ENCODE measurements at regions not wholly inside any gene's neighbourhood (a gene's known extent, or its start where the extent isn't known, plus 50 kb on each side); places are given as distances from the start of the nearest gene placed in this dataset.

DNA sequence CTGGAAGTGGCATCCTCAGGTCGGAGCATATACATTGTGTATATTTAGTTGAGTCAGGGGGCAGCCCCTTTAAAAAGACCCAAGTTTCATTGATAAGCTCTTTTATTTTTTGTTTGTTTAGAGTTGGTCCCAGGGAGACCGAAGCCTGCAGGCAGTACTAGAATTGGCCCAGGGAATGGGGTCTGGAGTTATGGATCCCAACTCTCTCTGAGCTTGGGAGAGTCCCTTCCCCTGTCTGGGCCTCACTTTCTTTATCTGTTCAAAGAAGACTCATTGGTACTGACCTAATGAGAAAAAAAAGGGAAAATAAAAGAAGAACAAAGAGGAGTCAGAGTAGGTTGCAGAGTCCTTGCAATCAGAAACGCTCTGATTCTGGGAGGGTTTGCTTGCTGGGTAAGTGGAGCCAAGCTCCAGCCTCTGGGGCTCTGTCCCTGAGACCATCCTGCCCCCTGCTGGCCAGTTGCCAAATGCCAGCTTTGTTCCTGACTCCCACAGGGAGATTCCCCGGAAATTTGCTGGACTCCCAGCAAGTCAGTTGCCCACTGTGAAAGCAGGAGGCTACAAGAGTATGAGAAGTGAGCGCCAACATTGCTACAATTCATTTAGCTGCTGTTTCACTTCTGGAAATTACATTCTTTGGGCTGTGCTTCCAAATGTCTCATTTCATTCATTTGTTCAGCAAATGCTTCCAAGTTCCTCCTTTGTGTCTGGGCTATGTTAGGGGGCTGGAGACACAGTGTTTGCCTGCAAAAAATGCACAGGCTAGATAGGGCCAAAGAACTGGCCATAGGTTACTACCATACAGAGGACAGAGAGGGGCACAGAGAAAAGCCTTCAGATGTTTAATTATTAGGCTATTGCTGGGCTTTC, 156.2 kb downstream of the MELK start:
- DNase-seq, result peak; percentile 40
- Mint-ChIP-seq H3K27me3 (no peaks in the 10 kb centered on the region), H3K36me3 (no peaks in the 10 kb centered on the region), H3K9me3 (no peaks in the 10 kb centered on the region), H3K4me3 (no peak overlapping the region), H3K4me1 (peaks cover 10 to 31% of the 10 kb centered on the region in 2 donors), H3K27ac (no peak overlapping the region)
- peak; percentile 79 for ATAC-seq (replicated peaks)

DNA sequence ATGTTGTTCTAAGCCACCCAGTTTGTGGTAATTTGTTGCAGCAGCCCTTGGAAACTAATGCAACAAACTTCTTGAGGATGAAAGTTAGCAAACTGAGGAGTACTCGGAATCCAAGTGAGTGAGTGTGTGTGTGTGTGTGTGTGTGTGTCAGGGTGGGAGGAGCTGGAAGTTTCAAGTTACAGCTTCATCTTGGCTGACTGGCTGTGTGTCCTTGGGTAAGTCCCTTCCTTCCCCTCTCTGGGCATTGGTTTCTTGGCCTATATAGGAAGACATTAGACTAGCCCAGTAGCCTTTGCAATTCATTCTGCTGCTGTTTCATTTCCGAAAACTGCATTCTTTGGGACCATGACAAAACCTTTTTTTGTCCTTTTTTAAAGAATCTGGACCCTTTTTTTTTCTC, 157.2 kb downstream of the MELK start:
- Mint-ChIP-seq H3K4me1 (peaks cover 10 to 22% of the 10 kb centered on the region in 2 donors), H3K4me3 (no peak overlapping the region), H3K9me3 (no peaks in the 10 kb centered on the region), H3K27me3 (no peaks in the 10 kb centered on the region), H3K27ac (no peak overlapping the region), H3K36me3 (no peaks in the 10 kb centered on the region)
- DNase-seq, result no peak
- no peak for ATAC-seq (replicated peaks)

DNA sequence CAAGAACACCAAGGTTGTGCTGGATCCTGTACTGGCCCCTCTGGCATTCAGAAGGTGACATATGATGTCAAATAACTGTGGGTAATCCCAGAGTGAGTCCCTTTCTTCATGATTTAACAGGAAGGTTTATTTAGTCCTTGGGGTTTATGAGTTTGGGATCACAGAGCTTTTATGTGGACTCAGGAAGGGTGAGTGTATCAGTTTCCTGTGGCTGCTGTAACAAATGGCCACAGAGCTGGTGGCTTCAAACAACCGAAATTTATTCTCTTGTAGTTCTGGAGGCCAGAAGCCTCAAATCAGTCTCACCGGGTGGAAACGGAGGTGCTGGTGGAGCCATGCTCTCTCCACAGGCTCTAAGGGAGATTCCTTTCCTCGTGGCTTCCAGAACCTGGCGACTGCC, 157.7 kb downstream of the MELK start:
- H3K36me3 Mint-ChIP-seq, result no peaks in the 10 kb centered on the region
- H3K27ac Mint-ChIP-seq, result no peak overlapping the region
- no peaks in the 10 kb centered on the region for H3K27me3 Mint-ChIP-seq
- no peaks in the 10 kb centered on the region for H3K9me3 Mint-ChIP-seq
- DNase-seq (no peak), ATAC-seq (replicated peaks) (no peak)
- H3K4me1 Mint-ChIP-seq, result peaks cover 10 to 22% of the 10 kb centered on the region in 2 donors
- H3K4me3 Mint-ChIP-seq, result no peak overlapping the region

GRCh38 chr9:36731068-36731956, 158.6 kb downstream of the MELK start:
- DNase-seq (no peak), ATAC-seq (replicated peaks) (peak; percentile 68 to 72)
- Mint-ChIP-seq H3K4me1 (peaks cover 10 to 22% of the 10 kb centered on the region in 2 donors), H3K9me3 (no peaks in the 10 kb centered on the region), H3K36me3 (no peaks in the 10 kb centered on the region), H3K4me3 (peak overlapping the region in 1 of 2 donors; percentile 32), H3K27ac (peak overlapping the region; percentile 80), H3K27me3 (peaks cover 0 to 4% of the 10 kb centered on the region in 2 donors)

GRCh38 chr9:36734737-36735136, 162.0 kb downstream of the MELK start:
- Mint-ChIP-seq H3K9me3 (no peaks in the 10 kb centered on the region), H3K36me3 (no peaks in the 10 kb centered on the region), H3K4me3 (no peak overlapping the region), H3K27ac (no peak overlapping the region), H3K27me3 (peaks cover 11 to 20% of the 10 kb centered on the region in 2 donors), H3K4me1 (peaks cover 8 to 15% of the 10 kb centered on the region in 2 donors)
- ATAC-seq (replicated peaks), result no peak
- no peak for DNase-seq

- Mint-ChIP-seq H3K4me1 (peaks cover 8 to 13% of the 10 kb centered on the region in 2 donors), H3K27me3 (peaks cover 30 to 37% of the 10 kb centered on the region in 2 donors), H3K4me3 (no peak overlapping the region), H3K27ac (no peak overlapping the region), H3K36me3 (peaks cover 0 to 2% of the 10 kb centered on the region in 2 donors), H3K9me3 (no peaks in the 10 kb centered on the region)
- no peak for ATAC-seq (replicated peaks)
- DNase-seq, result no peak
These were observed 164.0 kb downstream of the MELK start for GRCh38 chr9:36736648-36737047.

DNA sequence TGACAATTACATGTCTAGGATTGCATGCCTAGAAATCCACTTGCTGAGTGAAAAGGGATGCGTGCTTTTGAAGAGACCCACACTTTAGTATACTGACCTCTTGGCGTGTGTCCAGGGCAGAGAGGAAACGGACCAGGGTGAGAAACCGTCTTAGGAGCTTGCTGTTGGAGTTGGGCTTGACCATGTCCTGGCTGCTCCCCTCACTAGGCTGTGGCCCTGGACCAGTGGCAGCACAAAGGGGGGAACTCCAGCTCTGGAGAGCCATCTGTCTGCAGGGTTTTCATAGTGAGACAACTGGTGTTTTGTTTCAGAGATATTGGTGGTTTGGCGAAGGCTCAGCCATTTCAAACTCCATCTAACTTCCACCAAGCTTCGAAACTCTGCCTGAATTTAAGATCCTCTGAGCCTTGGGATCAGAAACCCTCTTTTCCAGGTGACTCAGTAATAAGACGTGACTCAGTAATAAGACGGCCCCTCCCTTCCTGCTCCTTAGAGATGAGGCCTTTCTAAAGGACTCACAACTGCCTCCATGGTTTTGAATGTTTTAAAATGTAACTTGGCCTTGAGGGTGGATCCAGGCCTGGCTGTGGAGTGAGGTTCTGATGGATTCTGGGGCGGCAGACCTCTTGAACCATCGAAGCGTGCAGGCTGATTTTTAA, 165.8 kb downstream of the MELK start:
- peaks cover 5 to 10% of the 10 kb centered on the region in 2 donors for H3K4me1 Mint-ChIP-seq
- H3K27me3 Mint-ChIP-seq, result peaks cover 40 to 54% of the 10 kb centered on the region in 2 donors

DNA sequence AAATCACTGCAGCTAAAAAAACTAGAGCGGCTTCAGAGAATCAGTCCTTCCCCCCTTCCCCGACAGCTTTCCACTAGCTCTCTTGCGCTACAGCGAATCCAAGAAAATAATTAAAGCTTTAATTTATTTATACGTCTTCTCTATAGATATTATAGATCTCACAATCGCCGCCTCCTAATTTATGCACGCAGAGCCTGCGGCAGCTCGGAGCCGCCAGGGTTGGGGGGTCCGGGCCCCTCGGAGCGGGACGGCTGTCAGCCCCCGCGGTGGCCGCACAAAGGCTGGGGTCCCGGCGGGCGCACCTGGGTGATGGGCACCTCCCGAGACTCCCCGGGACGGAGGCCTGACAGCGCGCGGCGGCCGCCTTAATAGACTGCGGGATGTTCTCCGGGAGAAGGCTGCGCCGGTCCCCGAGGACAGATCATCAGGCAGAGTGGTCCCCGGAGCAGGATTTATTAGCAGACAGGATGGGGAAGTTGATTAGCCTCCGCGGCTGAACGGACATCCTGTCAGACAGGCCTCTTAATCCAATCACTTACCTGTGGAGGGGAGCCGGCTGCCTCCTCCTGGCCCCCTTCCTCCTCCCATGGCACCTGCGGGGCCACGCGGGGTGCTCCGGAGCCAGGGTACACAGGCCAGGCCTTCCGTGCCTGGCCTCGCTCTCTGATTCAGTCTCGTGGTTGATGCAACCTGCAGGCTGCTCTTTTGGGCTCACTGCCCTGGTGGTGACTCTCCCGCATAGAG, 166.8 kb downstream of the MELK start:
- peak; percentile 64 to 71 for ATAC-seq (replicated peaks)
- H3K36me3 Mint-ChIP-seq, result peaks cover 0 to 2% of the 10 kb centered on the region in 2 donors

More for the DNA sequence above, 165.8 kb downstream of the MELK start:
- peaks cover 0 to 2% of the 10 kb centered on the region in 2 donors for H3K36me3 Mint-ChIP-seq
- no peak for ATAC-seq (replicated peaks)
- H3K9me3 Mint-ChIP-seq, result no peaks in the 10 kb centered on the region
- H3K4me3 Mint-ChIP-seq, result no peak overlapping the region
- DNase-seq, result no peak
- no peak overlapping the region for H3K27ac Mint-ChIP-seq

GRCh38 chr9:36742264-36742663, 169.6 kb downstream of the MELK start:
- no peak overlapping the region for H3K27ac Mint-ChIP-seq
- H3K4me3 Mint-ChIP-seq, result no peak overlapping the region
- no peaks in the 10 kb centered on the region for H3K9me3 Mint-ChIP-seq
- H3K27me3 Mint-ChIP-seq, result peaks cover 59 to 78% of the 10 kb centered on the region in 2 donors
- peaks cover 5 to 10% of the 10 kb centered on the region in 2 donors for H3K4me1 Mint-ChIP-seq
- no peak for DNase-seq
- no peak for ATAC-seq (replicated peaks)
- H3K36me3 Mint-ChIP-seq, result peaks cover 0 to 2% of the 10 kb centered on the region in 2 donors

More for the DNA sequence above, 166.8 kb downstream of the MELK start:
- Mint-ChIP-seq H3K4me1 (peaks cover 5 to 10% of the 10 kb centered on the region in 2 donors), H3K27me3 (peaks cover 40 to 59% of the 10 kb centered on the region in 2 donors), H3K9me3 (no peaks in the 10 kb centered on the region), H3K27ac (no peak overlapping the region), H3K4me3 (peak overlapping the region; percentile 60 to 79)
- DNase-seq, result no peak

- no peak overlapping the region for H3K4me3 Mint-ChIP-seq
- peaks cover 0 to 4% of the 10 kb centered on the region in 2 donors for H3K36me3 Mint-ChIP-seq
- peaks cover 13 to 18% of the 10 kb centered on the region in 2 donors for H3K4me1 Mint-ChIP-seq
- H3K9me3 Mint-ChIP-seq, result peaks cover 0 to 6% of the 10 kb centered on the region in 2 donors
- no peak overlapping the region for H3K27ac Mint-ChIP-seq
- DNase-seq (no peak), ATAC-seq (replicated peaks) (no peak)
- peaks cover 65 to 86% of the 10 kb centered on the region in 2 donors for H3K27me3 Mint-ChIP-seq
These were observed 172.0 kb downstream of the MELK start for GRCh38 chr9:36744678-36745077.

DNA sequence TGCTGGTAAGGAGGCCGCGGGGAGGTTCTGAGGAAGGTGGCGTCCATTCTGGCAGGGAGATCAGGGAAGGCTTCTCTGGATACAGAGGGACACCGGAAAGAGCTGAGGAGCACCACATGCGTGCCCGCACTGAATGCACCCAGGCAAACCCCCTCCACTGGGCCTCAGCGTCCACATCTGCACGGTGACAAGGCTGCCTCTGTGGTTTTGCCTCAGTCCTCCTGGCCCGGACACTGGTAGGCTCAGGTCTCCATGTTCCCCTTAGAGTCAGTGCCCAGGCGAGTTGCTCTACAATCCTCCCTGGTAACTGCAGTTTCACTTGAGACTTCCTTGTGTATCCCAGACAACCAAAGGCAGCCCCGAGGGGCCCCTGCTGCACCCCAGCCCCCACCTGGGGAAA, 173.3 kb downstream of the MELK start:
- H3K27ac Mint-ChIP-seq, result no peak overlapping the region
- no peak for DNase-seq
- H3K4me1 Mint-ChIP-seq, result peaks cover 8 to 13% of the 10 kb centered on the region in 2 donors
- H3K27me3 Mint-ChIP-seq, result peaks cover 63 to 80% of the 10 kb centered on the region in 2 donors
- H3K4me3 Mint-ChIP-seq, result no peak overlapping the region
- no peak for ATAC-seq (replicated peaks)
- peaks cover 0 to 2% of the 10 kb centered on the region in 2 donors for H3K36me3 Mint-ChIP-seq
- H3K9me3 Mint-ChIP-seq, result peaks cover 0 to 6% of the 10 kb centered on the region in 2 donors

GRCh38 chr9:36746415-36746814, 173.7 kb downstream of the MELK start:
- ATAC-seq (replicated peaks), result no peak
- Mint-ChIP-seq H3K27ac (no peak overlapping the region), H3K27me3 (peaks cover 59 to 80% of the 10 kb centered on the region in 2 donors), H3K4me1 (peaks cover 8 to 13% of the 10 kb centered on the region in 2 donors), H3K4me3 (no peak overlapping the region), H3K9me3 (peaks cover 0 to 6% of the 10 kb centered on the region in 2 donors), H3K36me3 (peaks cover 0 to 2% of the 10 kb centered on the region in 2 donors)
- no peak for DNase-seq

- peaks cover 0 to 6% of the 10 kb centered on the region in 2 donors for H3K9me3 Mint-ChIP-seq
- peaks cover 54 to 80% of the 10 kb centered on the region in 2 donors for H3K27me3 Mint-ChIP-seq
These were observed 175.7 kb downstream of the MELK start for GRCh38 chr9:36748322-36748899.

More at GRCh38 chr9:36748322-36748899, 175.7 kb downstream of the MELK start:
- Mint-ChIP-seq H3K4me1 (peaks cover 8 to 13% of the 10 kb centered on the region in 2 donors), H3K36me3 (peaks cover 0 to 2% of the 10 kb centered on the region in 2 donors), H3K27ac (no peak overlapping the region), H3K4me3 (no peak overlapping the region)
- ATAC-seq (replicated peaks) (peak; percentile 53 to 68), DNase-seq (no peak)
